ENCODE measurements at regions not wholly inside any gene's neighbourhood (a gene's known extent, or its start where the extent isn't known, plus 50 kb on each side); places are given as distances from the start of the nearest gene placed in this dataset.

- Histone ChIP-seq H3K4me1 (ENCODE audit: insufficient read depth) (no peaks in the 10 kb centered on the region), H3K79me2 (no peaks in the 10 kb centered on the region), H3K4me2 (no peak overlapping the region), H3K9me2 (replicated peaks; ENCODE audit: insufficient read depth) (no peaks in the 10 kb centered on the region), H3K9me3 (ENCODE audit: low read depth) (no peaks in the 10 kb centered on the region), H2AFZ (no peak overlapping the region), H3K4me3 (no peak overlapping the region), H3K27me3 (no peaks in the 10 kb centered on the region), H3K27ac (no peak overlapping the region), H3K36me3 (replicated peaks; ENCODE audit: insufficient read depth, low read depth) (no peaks in the 10 kb centered on the region), H4K20me1 (ENCODE audit: insufficient read depth, poor library complexity, severe bottlenecking) (no peaks in the 10 kb centered on the region)
- TF ChIP-seq EZH2 (IDR thresholded peaks at IDR 0.05; ENCODE audit: borderline replicate concordance) (no peak), CTCF (IDR thresholded peaks at IDR 0.05; ENCODE audit: poor library complexity) (no peak), EZH2phosphoT487 (IDR thresholded peaks at IDR 0.05; ENCODE audit: low read depth, severe bottlenecking, unreplicated experiment) (no peak)
- 97% methylated on average over 1 of the region's 1 CpG for WGBS (ENCODE audit: low lambda C conversion rate, missing lambda C conversion rate)
- DNase-seq (ENCODE audit: low spot score): no peak
Measured at GRCh38 chr13:47279920-47280319, 383.1 kb upstream of the HTR2A start.

DNA sequence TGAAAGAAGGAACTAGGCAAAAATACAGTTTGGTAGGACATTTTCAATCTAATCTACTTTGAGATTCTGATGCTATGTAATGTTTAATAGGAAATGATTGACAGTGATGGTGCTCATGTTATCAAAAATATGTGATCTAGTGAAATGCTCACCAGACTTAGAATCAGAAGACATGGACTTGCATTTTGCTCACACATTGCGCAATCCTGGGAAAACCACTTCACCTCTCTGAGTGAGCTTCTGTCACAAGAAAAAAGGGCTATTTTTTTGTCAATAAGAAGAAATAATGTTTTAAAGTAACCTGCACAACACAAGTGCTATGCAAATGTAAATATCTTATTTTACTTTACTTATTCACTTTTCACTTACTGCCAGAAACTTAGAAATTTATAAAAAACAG lies 380.9 kb upstream of the HTR2A start:
- Histone ChIP-seq H3K4me3 (no peak overlapping the region), H3K9me2 (replicated peaks; ENCODE audit: insufficient read depth) (no peaks in the 10 kb centered on the region), H3K27ac (no peak overlapping the region), H2AFZ (no peak overlapping the region), H4K20me1 (ENCODE audit: insufficient read depth, poor library complexity, severe bottlenecking) (no peaks in the 10 kb centered on the region), H3K4me2 (no peak overlapping the region), H3K27me3 (no peaks in the 10 kb centered on the region), H3K79me2 (no peaks in the 10 kb centered on the region), H3K4me1 (ENCODE audit: insufficient read depth) (no peaks in the 10 kb centered on the region), H3K9me3 (ENCODE audit: low read depth) (no peaks in the 10 kb centered on the region), H3K36me3 (replicated peaks; ENCODE audit: insufficient read depth, low read depth) (no peaks in the 10 kb centered on the region)
- TF ChIP-seq EZH2phosphoT487 (IDR thresholded peaks at IDR 0.05; ENCODE audit: low read depth, severe bottlenecking, unreplicated experiment) (no peak), EZH2 (IDR thresholded peaks at IDR 0.05; ENCODE audit: borderline replicate concordance) (no peak), CTCF (IDR thresholded peaks at IDR 0.05; ENCODE audit: poor library complexity) (no peak)
- WGBS (ENCODE audit: low lambda C conversion rate, missing lambda C conversion rate): 100% methylated on average over 1 of the region's 1 CpG
- DNase-seq (ENCODE audit: low spot score): no peak

DNA sequence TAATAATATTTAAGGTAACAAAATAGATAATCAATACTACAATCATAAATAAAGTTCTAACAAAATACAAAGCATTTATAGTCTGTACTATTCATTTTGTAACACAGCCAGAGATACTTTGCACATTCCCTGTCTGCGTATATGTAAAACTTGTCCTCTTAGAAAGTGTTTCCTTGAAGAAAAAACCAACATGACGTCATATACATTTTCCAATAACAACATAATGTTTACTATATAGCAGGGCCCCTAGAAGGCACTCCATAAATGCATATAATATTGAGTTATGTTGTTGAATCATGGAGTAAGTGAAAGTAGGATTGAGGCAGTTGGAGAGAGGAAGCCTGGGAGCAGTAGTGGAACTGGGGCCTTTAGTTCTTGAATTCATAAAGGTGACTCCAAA lies 371.4 kb upstream of the HTR2A start:
- H3K4me1 ChIP-seq (ENCODE audit: insufficient read depth): no peaks in the 10 kb centered on the region
- no peak overlapping the region for H3K27ac ChIP-seq
- no peak overlapping the region for H2AFZ ChIP-seq
- no peaks in the 10 kb centered on the region for H4K20me1 ChIP-seq (ENCODE audit: insufficient read depth, poor library complexity, severe bottlenecking)
- TF ChIP-seq EZH2phosphoT487 (IDR thresholded peaks at IDR 0.05; ENCODE audit: low read depth, severe bottlenecking, unreplicated experiment) (no peak), CTCF (IDR thresholded peaks at IDR 0.05; ENCODE audit: poor library complexity) (no peak), EZH2 (IDR thresholded peaks at IDR 0.05; ENCODE audit: borderline replicate concordance) (no peak)
- H3K4me2 ChIP-seq: no peak overlapping the region
- no peak overlapping the region for H3K4me3 ChIP-seq
- 97% methylated on average over 2 of the region's 2 CpGs for WGBS (ENCODE audit: low lambda C conversion rate, missing lambda C conversion rate)
- H3K36me3 ChIP-seq (replicated peaks; ENCODE audit: insufficient read depth, low read depth): no peaks in the 10 kb centered on the region
- DNase-seq (ENCODE audit: low spot score): no peak
- no peaks in the 10 kb centered on the region for H3K9me3 ChIP-seq (ENCODE audit: low read depth)
- H3K9me2 ChIP-seq (replicated peaks; ENCODE audit: insufficient read depth): no peaks in the 10 kb centered on the region
- H3K27me3 ChIP-seq: no peaks in the 10 kb centered on the region
- H3K79me2 ChIP-seq: no peaks in the 10 kb centered on the region

GRCh38 chr13:47258384-47258783 lies 361.5 kb upstream of the HTR2A start:
- Histone ChIP-seq H2AFZ (no peak overlapping the region), H3K27me3 (no peaks in the 10 kb centered on the region), H3K4me2 (no peak overlapping the region), H3K36me3 (replicated peaks; ENCODE audit: insufficient read depth, low read depth) (no peaks in the 10 kb centered on the region), H3K9me3 (ENCODE audit: low read depth) (no peaks in the 10 kb centered on the region), H3K27ac (no peak overlapping the region), H3K4me3 (no peak overlapping the region), H3K79me2 (no peaks in the 10 kb centered on the region), H3K4me1 (ENCODE audit: insufficient read depth) (no peaks in the 10 kb centered on the region), H3K9me2 (replicated peaks; ENCODE audit: insufficient read depth) (no peaks in the 10 kb centered on the region), H4K20me1 (ENCODE audit: insufficient read depth, poor library complexity, severe bottlenecking) (no peaks in the 10 kb centered on the region)
- no peak for TF ChIP-seq CTCF (IDR thresholded peaks at IDR 0.05; ENCODE audit: poor library complexity)
- 85% methylated on average over 2 of the region's 2 CpGs for WGBS (ENCODE audit: low lambda C conversion rate, missing lambda C conversion rate)
- DNase-seq (ENCODE audit: low spot score): no peak

All from hepatocyte (in vitro differentiated cells).